CD4-positive, alpha-beta T cell treated with Interferon alpha-2 for 1 hour (primary cell): ENCODE measurements at regions not wholly inside any gene's neighbourhood (a gene's known extent, or its start where the extent isn't known, plus 50 kb on each side); places are given as distances from the start of the nearest gene placed in this dataset.
"Not testable (repeated sequence)": the region's sequence is repeated elsewhere in the genome, so short reads cannot be mapped to it uniquely, and the experiment has no call there.

Experiments
- DNase-seq, 2 donors: peaks; one replicate each; pipeline ENCODE4 v3.0.0-alpha.2; 2020 to 2022

- DNase-seq = no peak
Measured at GRCh38 chr3:88812576-88812975, 294.8 kb upstream of the EPHA3 start.

- DNase-seq = no peak
Measured at GRCh38 chr3:88816445-88816844, 291.0 kb upstream of the EPHA3 start.

GRCh38 chr3:88824666-88825564 lies 282.5 kb upstream of the EPHA3 start:
- no peak for DNase-seq

- DNase-seq = no peak
Measured at GRCh38 chr3:88828466-88828865, 279.0 kb upstream of the EPHA3 start.

- DNase-seq = no peak
Measured at GRCh38 chr3:88852606-88853005, 254.8 kb upstream of the EPHA3 start.

GRCh38 chr3:88863196-88863595 lies 244.2 kb upstream of the EPHA3 start:
- DNase-seq = no peak

GRCh38 chr3:88876724-88877123 lies 230.7 kb upstream of the EPHA3 start:
- no peak for DNase-seq

- no peak for DNase-seq
Measured at GRCh38 chr3:88879905-88880304, 227.5 kb upstream of the EPHA3 start.

- no peak for DNase-seq
Measured at GRCh38 chr3:88882121-88882520, 225.3 kb upstream of the EPHA3 start.

GRCh38 chr3:88886624-88887023 lies 220.8 kb upstream of the EPHA3 start:
- not testable (repeated sequence) for DNase-seq

GRCh38 chr3:88896026-88896425 lies 211.4 kb upstream of the EPHA3 start:
- DNase-seq = no peak

- no peak for DNase-seq
Measured at GRCh38 chr3:88912294-88912877, 195.0 kb upstream of the EPHA3 start.

GRCh38 chr3:88918841-88919240 lies 188.6 kb upstream of the EPHA3 start:
- no peak for DNase-seq

GRCh38 chr3:88921986-88922385 lies 185.4 kb upstream of the EPHA3 start:
- no peak for DNase-seq

- no peak for DNase-seq
Measured at GRCh38 chr3:88926221-88926620, 181.2 kb upstream of the EPHA3 start.

- DNase-seq = no peak
Measured at GRCh38 chr3:88930611-88931010, 176.8 kb upstream of the EPHA3 start.

- no peak for DNase-seq
Measured at GRCh38 chr3:88936831-88937230, 170.6 kb upstream of the EPHA3 start.

GRCh38 chr3:88940296-88940695 lies 167.1 kb upstream of the EPHA3 start:
- no peak for DNase-seq

GRCh38 chr3:88947013-88947412 lies 160.4 kb upstream of the EPHA3 start:
- no peak for DNase-seq

GRCh38 chr3:88954853-88955252 lies 152.6 kb upstream of the EPHA3 start:
- no peak for DNase-seq

GRCh38 chr3:88955274-88955673 lies 152.1 kb upstream of the EPHA3 start:
- DNase-seq = no peak

- no peak for DNase-seq
Measured at GRCh38 chr3:88957711-88958439, 149.5 kb upstream of the EPHA3 start.

GRCh38 chr3:88960019-88960418 lies 147.4 kb upstream of the EPHA3 start:
- DNase-seq = no peak

- no peak for DNase-seq
Measured at GRCh38 chr3:88963003-88963402, 144.4 kb upstream of the EPHA3 start.
